ENCODE measurements at regions not wholly inside any gene's neighbourhood (a gene's known extent, or its start where the extent isn't known, plus 50 kb on each side); places are given as distances from the start of the nearest gene placed in this dataset.
"Not testable (repeated sequence)": the region's sequence is repeated elsewhere in the genome, so short reads cannot be mapped to it uniquely, and the experiment has no call there.

DNA sequence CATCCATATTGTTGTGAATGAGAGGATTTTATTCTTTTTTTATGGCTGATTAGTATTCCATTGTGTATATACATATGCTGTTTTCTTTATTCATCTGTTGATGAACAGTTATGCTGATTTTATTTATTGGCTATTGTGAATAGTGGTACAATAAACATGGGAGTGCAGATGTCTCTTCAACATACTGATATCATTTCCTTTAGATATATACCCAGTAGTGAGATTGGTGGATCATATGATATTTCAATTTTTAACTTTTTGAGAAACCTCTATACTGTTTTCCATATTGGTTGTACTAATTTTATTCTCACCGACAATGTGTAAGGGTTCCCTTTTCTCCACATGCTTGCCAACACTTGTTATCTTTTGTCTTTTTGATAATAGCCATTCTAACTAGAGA lies 144.5 kb downstream of the ADCYAP1 start:
- H3K27me3 Mint-ChIP-seq = peaks cover 2% of the 10 kb centered on the region
- H3K36me3 Mint-ChIP-seq = no peaks in the 10 kb centered on the region
- no peak overlapping the region for H3K4me3 Mint-ChIP-seq

GRCh38 chr18:1050012-1050657 lies 145.5 kb downstream of the ADCYAP1 start:
- peaks cover 2% of the 10 kb centered on the region for H3K27me3 Mint-ChIP-seq
- H3K36me3 Mint-ChIP-seq = no peaks in the 10 kb centered on the region
- no peak overlapping the region for H3K27ac Mint-ChIP-seq
- no peaks in the 10 kb centered on the region for H3K9me3 Mint-ChIP-seq
- no peaks in the 10 kb centered on the region for H3K4me1 Mint-ChIP-seq
- no peak overlapping the region for H3K4me3 Mint-ChIP-seq

More for the DNA sequence above, 144.5 kb downstream of the ADCYAP1 start:
- Mint-ChIP-seq H3K4me1 (no peaks in the 10 kb centered on the region), H3K9me3 (no peaks in the 10 kb centered on the region), H3K27ac (no peak overlapping the region)

GRCh38 chr18:1052301-1052700 lies 147.6 kb downstream of the ADCYAP1 start:
- Mint-ChIP-seq H3K36me3 (no peaks in the 10 kb centered on the region), H3K27ac (no peak overlapping the region), H3K9me3 (no peaks in the 10 kb centered on the region), H3K4me1 (no peaks in the 10 kb centered on the region), H3K4me3 (no peak overlapping the region), H3K27me3 (no peaks in the 10 kb centered on the region)

DNA sequence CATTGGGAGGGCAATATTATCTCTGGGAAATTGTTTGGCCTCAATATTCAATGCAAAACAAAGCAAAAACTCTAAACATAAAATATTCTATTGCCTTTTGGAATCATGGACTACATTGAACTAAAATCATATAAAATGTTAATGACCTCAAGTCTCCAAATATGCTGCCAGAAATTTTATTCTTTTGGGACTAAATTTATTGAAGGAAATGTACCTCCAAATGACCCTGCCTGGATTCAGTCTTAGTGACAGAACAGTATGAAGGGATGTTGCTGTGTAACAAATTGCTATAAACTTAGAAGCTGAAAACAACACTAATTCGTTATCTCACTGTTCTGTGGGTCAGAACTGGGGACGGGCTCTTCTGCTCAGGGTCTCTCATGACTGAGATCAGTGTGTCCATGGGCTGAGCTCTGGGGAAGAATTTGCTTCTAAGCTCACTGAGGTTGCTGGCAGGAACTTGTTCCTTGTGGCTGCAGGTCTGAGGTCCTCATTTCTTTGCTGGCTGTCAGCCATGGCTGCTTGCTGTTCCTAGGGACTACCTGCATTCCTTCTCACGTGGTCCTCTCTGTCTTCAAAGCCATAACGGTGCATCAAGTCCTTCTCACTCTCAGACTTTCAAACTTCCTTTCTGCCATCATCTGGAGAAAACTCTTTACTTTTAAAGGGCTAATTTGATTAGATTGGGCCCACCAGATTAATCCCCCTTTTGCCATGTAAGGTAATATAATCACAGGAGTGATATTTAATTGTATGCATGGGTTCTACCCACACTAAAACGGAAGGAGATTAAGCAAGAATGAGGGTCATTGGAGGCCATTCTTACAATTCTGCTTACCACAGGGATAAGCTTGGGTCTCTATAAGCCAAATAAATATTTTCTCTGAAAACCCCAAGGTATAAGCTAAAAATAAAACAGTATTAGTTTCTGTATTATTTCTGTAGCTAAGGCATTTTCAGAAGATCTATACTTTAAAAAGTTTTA lies 149.0 kb downstream of the ADCYAP1 start:
- Mint-ChIP-seq H3K27me3 (no peaks in the 10 kb centered on the region), H3K4me1 (no peaks in the 10 kb centered on the region), H3K27ac (no peak overlapping the region), H3K9me3 (peaks cover 9% of the 10 kb centered on the region), H3K36me3 (no peaks in the 10 kb centered on the region), H3K4me3 (no peak overlapping the region)

GRCh38 chr18:1056404-1056803 lies 151.7 kb downstream of the ADCYAP1 start:
- H3K4me3 Mint-ChIP-seq = no peak overlapping the region
- no peaks in the 10 kb centered on the region for H3K36me3 Mint-ChIP-seq
- no peak overlapping the region for H3K27ac Mint-ChIP-seq
- no peaks in the 10 kb centered on the region for H3K4me1 Mint-ChIP-seq
- H3K9me3 Mint-ChIP-seq = peaks cover 14% of the 10 kb centered on the region
- no peaks in the 10 kb centered on the region for H3K27me3 Mint-ChIP-seq

DNA sequence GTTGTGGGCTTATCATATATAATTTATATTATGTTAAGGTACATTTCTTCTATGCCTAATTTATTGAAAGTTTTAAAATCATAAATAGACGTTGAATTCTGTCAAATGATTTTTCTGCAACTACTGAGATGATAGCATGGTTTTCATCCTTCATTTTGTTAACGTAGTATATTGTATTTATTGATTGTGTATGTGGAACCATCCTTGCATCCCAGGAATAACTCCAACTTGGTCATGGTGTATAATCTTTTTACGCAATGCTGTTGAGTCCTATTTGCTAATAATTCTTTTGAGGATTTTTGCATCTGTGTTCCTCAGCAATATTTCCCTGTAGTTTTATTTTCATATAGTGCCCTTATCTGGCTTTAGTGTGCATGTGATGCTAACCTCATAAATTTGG lies 152.7 kb downstream of the ADCYAP1 start:
- H3K27ac Mint-ChIP-seq = no peak overlapping the region
- no peak overlapping the region for H3K4me3 Mint-ChIP-seq
- no peaks in the 10 kb centered on the region for H3K4me1 Mint-ChIP-seq
- H3K36me3 Mint-ChIP-seq = no peaks in the 10 kb centered on the region
- H3K9me3 Mint-ChIP-seq = peaks cover 14% of the 10 kb centered on the region
- H3K27me3 Mint-ChIP-seq = peaks cover 4% of the 10 kb centered on the region

DNA sequence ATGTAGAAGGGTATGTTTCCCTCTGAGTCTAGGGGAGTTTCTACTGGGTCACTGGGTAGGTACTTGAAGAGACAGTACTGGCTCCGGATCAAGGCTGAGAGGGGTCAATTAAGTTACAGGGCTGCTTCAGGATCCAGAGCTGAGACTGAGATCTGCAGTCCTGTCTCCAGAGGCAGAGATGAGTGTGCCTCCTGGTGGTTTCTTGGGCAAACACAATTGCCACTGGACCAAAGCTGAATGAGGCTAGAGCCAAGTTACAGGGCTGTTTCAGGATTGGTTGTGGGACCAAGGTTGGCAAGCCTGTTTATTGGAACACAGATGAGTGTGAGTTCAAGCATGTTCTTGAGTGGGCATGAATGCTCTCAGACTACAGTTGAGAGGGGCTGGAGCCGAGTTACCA lies 157.9 kb downstream of the ADCYAP1 start:
- Mint-ChIP-seq H3K27ac (no peak overlapping the region), H3K27me3 (peaks cover 6% of the 10 kb centered on the region), H3K4me3 (no peak overlapping the region), H3K9me3 (peaks cover 13% of the 10 kb centered on the region), H3K36me3 (no peaks in the 10 kb centered on the region), H3K4me1 (no peaks in the 10 kb centered on the region)

GRCh38 chr18:1075322-1075721 lies 170.7 kb downstream of the ADCYAP1 start:
- peaks cover 2% of the 10 kb centered on the region for H3K27me3 Mint-ChIP-seq

DNA sequence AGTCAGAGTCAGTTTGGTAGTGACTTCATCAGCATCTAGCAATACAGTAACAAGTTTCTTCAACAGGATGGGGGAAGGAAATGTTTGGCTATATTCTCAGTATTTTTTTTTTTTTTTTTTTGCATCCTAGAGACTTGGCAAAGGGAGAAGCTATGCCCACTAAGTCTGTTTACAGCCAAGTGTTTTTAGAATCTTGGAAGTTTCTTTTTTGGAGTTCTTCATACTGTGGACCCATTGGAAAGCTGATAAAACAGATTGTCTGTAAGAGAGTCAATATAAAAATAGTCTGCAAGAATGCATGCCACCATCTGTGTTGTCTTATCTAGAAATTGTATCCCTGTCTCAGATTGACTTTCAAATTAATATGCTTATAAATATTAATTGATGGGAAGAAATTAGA lies 171.2 kb downstream of the ADCYAP1 start:
- Mint-ChIP-seq H3K9me3 (no peaks in the 10 kb centered on the region), H3K4me3 (no peak overlapping the region), H3K36me3 (no peaks in the 10 kb centered on the region), H3K4me1 (no peaks in the 10 kb centered on the region), H3K27ac (no peak overlapping the region), H3K27me3 (peaks cover 2% of the 10 kb centered on the region)

More at GRCh38 chr18:1075322-1075721, 170.7 kb downstream of the ADCYAP1 start:
- no peak overlapping the region for H3K4me3 Mint-ChIP-seq
- H3K27ac Mint-ChIP-seq = no peak overlapping the region
- H3K4me1 Mint-ChIP-seq = no peaks in the 10 kb centered on the region
- H3K9me3 Mint-ChIP-seq = no peaks in the 10 kb centered on the region
- H3K36me3 Mint-ChIP-seq = no peaks in the 10 kb centered on the region

GRCh38 chr18:1078301-1078700 lies 173.6 kb downstream of the ADCYAP1 start:
- no peaks in the 10 kb centered on the region for H3K27me3 Mint-ChIP-seq
- H3K9me3 Mint-ChIP-seq = no peaks in the 10 kb centered on the region
- H3K4me3 Mint-ChIP-seq = no peak overlapping the region
- no peaks in the 10 kb centered on the region for H3K36me3 Mint-ChIP-seq
- H3K27ac Mint-ChIP-seq = no peak overlapping the region
- H3K4me1 Mint-ChIP-seq = no peaks in the 10 kb centered on the region

GRCh38 chr18:1083675-1084074 lies 179.0 kb downstream of the ADCYAP1 start:
- H3K27ac Mint-ChIP-seq, H3K4me1 Mint-ChIP-seq, H3K4me3 Mint-ChIP-seq, H3K27me3 Mint-ChIP-seq, H3K36me3 Mint-ChIP-seq: not testable (repeated sequence)
- H3K9me3 Mint-ChIP-seq = peaks cover 14% of the 10 kb centered on the region

DNA sequence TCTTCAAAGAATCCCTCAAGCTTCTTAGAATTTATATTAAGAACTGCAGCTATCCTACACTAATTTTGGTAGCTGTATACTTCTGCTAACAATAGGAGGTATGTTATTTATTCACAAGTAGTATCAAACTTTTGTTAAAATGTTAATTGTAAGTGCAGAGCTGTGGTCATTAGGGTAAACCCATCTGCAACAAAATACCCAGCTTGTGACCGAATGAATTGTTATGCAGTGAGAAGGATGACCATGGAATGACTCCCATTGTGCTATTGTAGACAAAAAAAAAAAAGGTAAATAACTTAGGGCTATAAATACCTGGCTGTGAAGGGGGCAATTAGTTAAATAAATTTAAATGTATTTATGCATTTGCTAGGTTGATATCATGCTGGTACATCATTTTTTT lies 186.1 kb downstream of the ADCYAP1 start:
- peaks cover 17% of the 10 kb centered on the region for H3K9me3 Mint-ChIP-seq
- H3K27ac Mint-ChIP-seq = no peak overlapping the region
- no peaks in the 10 kb centered on the region for H3K4me1 Mint-ChIP-seq
- H3K4me3 Mint-ChIP-seq = no peak overlapping the region
- H3K36me3 Mint-ChIP-seq = no peaks in the 10 kb centered on the region
- no peaks in the 10 kb centered on the region for H3K27me3 Mint-ChIP-seq

DNA sequence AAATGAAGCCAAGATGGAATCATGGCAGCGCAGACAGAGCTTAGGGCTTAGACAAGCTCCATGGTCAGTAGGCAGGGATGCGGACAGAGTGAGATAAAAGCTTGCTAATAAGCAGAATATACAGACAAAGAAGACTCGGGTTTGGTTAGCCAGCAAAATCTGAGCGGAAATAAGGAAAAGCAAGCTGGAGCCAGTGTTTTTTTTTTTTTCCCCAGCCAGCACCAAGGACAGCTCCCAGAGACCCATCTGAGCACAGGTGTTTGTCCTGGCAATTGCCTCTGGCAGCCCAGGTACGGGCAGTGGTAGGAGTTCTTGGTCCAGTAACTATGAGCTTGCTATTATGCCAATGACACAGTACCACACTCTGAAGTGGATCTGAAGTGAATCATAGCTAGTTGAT lies 187.6 kb downstream of the ADCYAP1 start:
- Mint-ChIP-seq H3K9me3 (peaks cover 17% of the 10 kb centered on the region), H3K27ac (no peak overlapping the region), H3K4me3 (no peak overlapping the region), H3K4me1 (no peaks in the 10 kb centered on the region), H3K36me3 (no peaks in the 10 kb centered on the region), H3K27me3 (no peaks in the 10 kb centered on the region)

GRCh38 chr18:1094409-1094808 lies 189.7 kb downstream of the ADCYAP1 start:
- H3K9me3 Mint-ChIP-seq = peaks cover 10% of the 10 kb centered on the region
- H3K27ac Mint-ChIP-seq = no peak overlapping the region

GRCh38 chr18:1097991-1098735 lies 193.5 kb downstream of the ADCYAP1 start:
- not testable (repeated sequence) for H3K4me1 Mint-ChIP-seq, H3K36me3 Mint-ChIP-seq, H3K27ac Mint-ChIP-seq, H3K27me3 Mint-ChIP-seq, H3K4me3 Mint-ChIP-seq, H3K9me3 Mint-ChIP-seq

More at GRCh38 chr18:1094409-1094808, 189.7 kb downstream of the ADCYAP1 start:
- no peaks in the 10 kb centered on the region for H3K36me3 Mint-ChIP-seq
- H3K4me1 Mint-ChIP-seq = no peaks in the 10 kb centered on the region
- H3K27me3 Mint-ChIP-seq = no peaks in the 10 kb centered on the region
- H3K4me3 Mint-ChIP-seq = no peak overlapping the region

DNA sequence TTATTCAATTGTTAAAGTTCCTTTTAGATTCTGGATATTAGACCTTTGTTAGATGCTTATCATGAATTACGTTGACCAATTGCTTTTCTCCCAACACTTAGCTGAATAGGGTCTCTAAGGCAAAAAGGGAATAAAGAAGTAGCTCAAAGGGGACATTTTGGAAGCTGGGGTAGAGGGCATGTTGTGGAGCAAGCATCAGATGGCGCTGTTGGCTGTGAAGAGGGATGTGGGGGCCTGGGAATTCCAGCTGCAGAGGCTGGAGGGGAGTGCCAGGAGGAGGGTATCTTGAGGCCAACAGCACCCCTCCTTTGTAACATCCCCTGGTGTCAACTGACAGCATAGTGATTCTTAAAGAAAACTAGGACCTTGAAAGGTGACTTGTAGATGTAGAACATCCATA lies 198.2 kb downstream of the ADCYAP1 start:
- no peaks in the 10 kb centered on the region for H3K36me3 Mint-ChIP-seq
- H3K27me3 Mint-ChIP-seq = no peaks in the 10 kb centered on the region
- H3K9me3 Mint-ChIP-seq = no peaks in the 10 kb centered on the region
- H3K27ac Mint-ChIP-seq = no peak overlapping the region
- H3K4me1 Mint-ChIP-seq = no peaks in the 10 kb centered on the region
- no peak overlapping the region for H3K4me3 Mint-ChIP-seq

Measured in activated naive CD4-positive, alpha-beta T cell treated with anti-CD3 and anti-CD28 coated beads, Interleukin-2, amount 50 U/mL, for 24 hours (primary cell).